Ovary (tissue), 3 donors: ENCODE measurements at regions not wholly inside any gene's neighbourhood (a gene's known extent, or its start where the extent isn't known, plus 50 kb on each side); places are given as distances from the start of the nearest gene placed in this dataset.

Experiments
- POLR2A ChIP-seq: fragments of 450-650 bp; IDR thresholded peaks from one replicate; pipeline ENCODE4 v1.6.1; 2017; ENCODE audit warnings: antibody characterized with exemption, mild to moderate bottlenecking, moderate library complexity
- TF ChIP-seq, protein P1 (sequence below), 3 donors: fragments of 450-650 bp in 2 of 3; fragments of 200-600 bp in 1 of 3; IDR thresholded peaks; one replicate each; pipeline versions ENCODE4 v1.5.1 to v1.8.0; 2016 to 2022; ENCODE audit warnings: antibody characterized with exemption in 3 of 3, mild to moderate bottlenecking in 1 of 3
- donor health status: DM: no; HTN: no; CAD: no.

DNA sequence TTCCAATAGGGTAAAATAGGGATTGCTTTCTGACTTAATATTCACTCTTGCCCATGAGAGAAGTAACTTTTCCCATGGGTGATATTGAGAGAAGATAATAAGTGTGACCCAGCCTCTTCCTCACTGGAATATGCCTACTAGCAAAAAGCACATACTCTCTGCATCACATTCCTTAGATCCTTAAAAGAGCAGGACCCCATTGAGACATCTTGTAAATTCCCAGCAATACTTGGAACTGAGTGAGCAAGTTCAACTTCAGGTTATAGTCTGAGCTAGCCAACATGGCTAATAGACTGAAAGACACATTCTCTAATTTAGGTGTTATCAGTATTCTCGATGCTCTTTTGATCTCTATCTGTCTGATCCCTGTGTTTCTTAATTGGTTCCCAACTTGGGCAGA, 1372.3 kb downstream of the STIM2 start:
- TF ChIP-seq, protein P1, sequence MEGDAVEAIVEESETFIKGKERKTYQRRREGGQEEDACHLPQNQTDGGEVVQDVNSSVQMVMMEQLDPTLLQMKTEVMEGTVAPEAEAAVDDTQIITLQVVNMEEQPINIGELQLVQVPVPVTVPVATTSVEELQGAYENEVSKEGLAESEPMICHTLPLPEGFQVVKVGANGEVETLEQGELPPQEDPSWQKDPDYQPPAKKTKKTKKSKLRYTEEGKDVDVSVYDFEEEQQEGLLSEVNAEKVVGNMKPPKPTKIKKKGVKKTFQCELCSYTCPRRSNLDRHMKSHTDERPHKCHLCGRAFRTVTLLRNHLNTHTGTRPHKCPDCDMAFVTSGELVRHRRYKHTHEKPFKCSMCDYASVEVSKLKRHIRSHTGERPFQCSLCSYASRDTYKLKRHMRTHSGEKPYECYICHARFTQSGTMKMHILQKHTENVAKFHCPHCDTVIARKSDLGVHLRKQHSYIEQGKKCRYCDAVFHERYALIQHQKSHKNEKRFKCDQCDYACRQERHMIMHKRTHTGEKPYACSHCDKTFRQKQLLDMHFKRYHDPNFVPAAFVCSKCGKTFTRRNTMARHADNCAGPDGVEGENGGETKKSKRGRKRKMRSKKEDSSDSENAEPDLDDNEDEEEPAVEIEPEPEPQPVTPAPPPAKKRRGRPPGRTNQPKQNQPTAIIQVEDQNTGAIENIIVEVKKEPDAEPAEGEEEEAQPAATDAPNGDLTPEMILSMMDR (IDR thresholded peaks at IDR 0.05) = no peak
- no peak for TF ChIP-seq POLR2A
